Type B pancreatic cell (in vitro differentiated cells): ENCODE measurements at regions not wholly inside any gene's neighbourhood (a gene's known extent, or its start where the extent isn't known, plus 50 kb on each side); places are given as distances from the start of the nearest gene placed in this dataset.

Experiments
- DNase-seq: peaks from one replicate; pipeline ENCODE4 v3.0.0; 2021; ENCODE audit warnings: mixed read lengths; ENCODE audit not compliant: unreplicated experiment; ENCODE audit errors: extremely low spot score
- H3K27ac Mint-ChIP-seq: 2 replicates; pipeline ENCODE4 v1.8.0; 2021; ENCODE audit warnings: mild to moderate bottlenecking, mixed read lengths
- H3K27me3 Mint-ChIP-seq: 2 replicates; pipeline ENCODE4 v1.8.0; 2021; ENCODE audit warnings: mixed read lengths
- H3K36me3 Mint-ChIP-seq: 2 replicates; pipeline ENCODE4 v1.8.0; 2021; ENCODE audit warnings: mixed read lengths
- H3K4me1 Mint-ChIP-seq: one replicate; pipeline ENCODE4 v1.8.0; 2021; ENCODE audit warnings: mixed read lengths; ENCODE audit not compliant: unreplicated experiment
- H3K4me3 Mint-ChIP-seq: 2 replicates; pipeline ENCODE4 v1.8.0; 2021; ENCODE audit warnings: mild to moderate bottlenecking, mixed read lengths
- H3K9me3 Mint-ChIP-seq: 2 replicates; pipeline ENCODE4 v1.8.0; 2021; ENCODE audit warnings: mixed read lengths
- CTCF ChIP-seq: fragments of 200-600 bp; sonication (generic); conservative IDR thresholded peaks from 2 replicates; pipeline ENCODE4 v1.5.0; 2021; ENCODE audit warnings: antibody characterized with exemption, mild to moderate bottlenecking

- no peak overlapping the region for H3K4me3 Mint-ChIP-seq
- H3K9me3 Mint-ChIP-seq, result peaks cover 4% of the 10 kb centered on the region
- H3K36me3 Mint-ChIP-seq, result no peaks in the 10 kb centered on the region
- no peaks in the 10 kb centered on the region for H3K4me1 Mint-ChIP-seq
- no peak for DNase-seq
- H3K27ac Mint-ChIP-seq, result no peak overlapping the region
- peaks cover 3% of the 10 kb centered on the region for H3K27me3 Mint-ChIP-seq
- TF ChIP-seq CTCF, result no peak
Measured at GRCh38 chr6:153790048-153790447, 249.0 kb upstream of the OPRM1 start.

GRCh38 chr6:153787341-153787606, 251.8 kb upstream of the OPRM1 start:
- no peak overlapping the region for H3K27ac Mint-ChIP-seq
- no peaks in the 10 kb centered on the region for H3K4me1 Mint-ChIP-seq
- H3K9me3 Mint-ChIP-seq, result peaks cover 4% of the 10 kb centered on the region
- no peak for DNase-seq
- no peak overlapping the region for H3K4me3 Mint-ChIP-seq
- TF ChIP-seq CTCF, result no peak
- H3K36me3 Mint-ChIP-seq, result no peaks in the 10 kb centered on the region
- peaks cover 6% of the 10 kb centered on the region for H3K27me3 Mint-ChIP-seq

- no peak overlapping the region for H3K4me3 Mint-ChIP-seq
- H3K9me3 Mint-ChIP-seq, result peaks cover 5% of the 10 kb centered on the region
- TF ChIP-seq CTCF, result no peak
- H3K4me1 Mint-ChIP-seq, result no peaks in the 10 kb centered on the region
- H3K36me3 Mint-ChIP-seq, result no peaks in the 10 kb centered on the region
- no peak overlapping the region for H3K27ac Mint-ChIP-seq
- DNase-seq, result no peak
- H3K27me3 Mint-ChIP-seq, result peaks cover 3% of the 10 kb centered on the region
Measured at GRCh38 chr6:153781306-153781705, 257.7 kb upstream of the OPRM1 start.

- no peak for TF ChIP-seq CTCF
- Mint-ChIP-seq H3K36me3 (no peaks in the 10 kb centered on the region), H3K4me1 (no peaks in the 10 kb centered on the region), H3K27ac (no peak overlapping the region), H3K27me3 (peaks cover 3% of the 10 kb centered on the region), H3K4me3 (no peak overlapping the region), H3K9me3 (peaks cover 5% of the 10 kb centered on the region)
- no peak for DNase-seq
Measured at GRCh38 chr6:153780011-153780410, 259.0 kb upstream of the OPRM1 start.

- H3K4me3 Mint-ChIP-seq, result no peak overlapping the region
- no peak overlapping the region for H3K27ac Mint-ChIP-seq
- H3K27me3 Mint-ChIP-seq, result no peaks in the 10 kb centered on the region
- no peak for DNase-seq
- no peak for TF ChIP-seq CTCF
- H3K9me3 Mint-ChIP-seq, result peaks cover 5% of the 10 kb centered on the region
- H3K36me3 Mint-ChIP-seq, result no peaks in the 10 kb centered on the region
- H3K4me1 Mint-ChIP-seq, result no peaks in the 10 kb centered on the region
Measured at GRCh38 chr6:153778216-153778615, 260.8 kb upstream of the OPRM1 start.

GRCh38 chr6:153771577-153771976, 267.5 kb upstream of the OPRM1 start:
- Mint-ChIP-seq H3K27me3 (peaks cover 5% of the 10 kb centered on the region), H3K9me3 (no peaks in the 10 kb centered on the region), H3K4me3 (no peak overlapping the region), H3K4me1 (no peaks in the 10 kb centered on the region), H3K36me3 (no peaks in the 10 kb centered on the region), H3K27ac (no peak overlapping the region)
- DNase-seq, result no peak
- no peak for TF ChIP-seq CTCF
